HG03558 (cell line): ENCODE measurements at regions not wholly inside any gene's neighbourhood (a gene's known extent, or its start where the extent isn't known, plus 50 kb on each side); places are given as distances from the start of the nearest gene placed in this dataset.

Experiments
- ATAC-seq: cut with Tn5 transposase; IDR thresholded peaks from one replicate; pipeline ENCODE4 v1.9.1; 2021; ENCODE audit warnings: moderate number of reproducible peaks; ENCODE audit not compliant: unreplicated experiment; ENCODE audit errors: extremely low read depth

- ATAC-seq, result no peak
Observed at GRCh38 chr13:55517312-55517711, 1623.4 kb upstream of the PRR20A start.

GRCh38 chr13:55528434-55528833 is 1612.3 kb upstream of the PRR20A start:
- ATAC-seq, result no peak

- ATAC-seq, result no peak
Observed at GRCh38 chr13:55534306-55534705, 1606.4 kb upstream of the PRR20A start.

GRCh38 chr13:55538424-55538823 is 1602.3 kb upstream of the PRR20A start:
- no peak for ATAC-seq

- no peak for ATAC-seq
Observed at GRCh38 chr13:55543053-55543452, 1597.7 kb upstream of the PRR20A start.

- no peak for ATAC-seq
Observed at GRCh38 chr13:55550624-55551023, 1590.1 kb upstream of the PRR20A start.

GRCh38 chr13:55553701-55554100 is 1587.0 kb upstream of the PRR20A start:
- no peak for ATAC-seq

GRCh38 chr13:55554741-55555140 is 1586.0 kb upstream of the PRR20A start:
- ATAC-seq, result no peak

- no peak for ATAC-seq
Observed at GRCh38 chr13:55560331-55560730, 1580.4 kb upstream of the PRR20A start.

GRCh38 chr13:55563267-55563666 is 1577.5 kb upstream of the PRR20A start:
- no peak for ATAC-seq

- no peak for ATAC-seq
Observed at GRCh38 chr13:55566334-55566733, 1574.4 kb upstream of the PRR20A start.

GRCh38 chr13:55566779-55567178 is 1573.9 kb upstream of the PRR20A start:
- no peak for ATAC-seq

GRCh38 chr13:55567721-55568625 is 1572.7 kb upstream of the PRR20A start:
- no peak for ATAC-seq

GRCh38 chr13:55569082-55569481 is 1571.6 kb upstream of the PRR20A start:
- ATAC-seq, result no peak

GRCh38 chr13:55569514-55569913 is 1571.2 kb upstream of the PRR20A start:
- ATAC-seq, result no peak

GRCh38 chr13:55570371-55570770 is 1570.3 kb upstream of the PRR20A start:
- no peak for ATAC-seq

- no peak for ATAC-seq
Observed at GRCh38 chr13:55571237-55571867, 1569.4 kb upstream of the PRR20A start.

- ATAC-seq, result no peak
Observed at GRCh38 chr13:55572408-55572807, 1568.3 kb upstream of the PRR20A start.

- no peak for ATAC-seq
Observed at GRCh38 chr13:55572862-55573261, 1567.9 kb upstream of the PRR20A start.

GRCh38 chr13:55573565-55573964 is 1567.2 kb upstream of the PRR20A start:
- ATAC-seq, result no peak

- no peak for ATAC-seq
Observed at GRCh38 chr13:55576389-55576788, 1564.3 kb upstream of the PRR20A start.
